Adipocyte (in vitro differentiated cells): ENCODE measurements at regions not wholly inside any gene's neighbourhood (a gene's known extent, or its start where the extent isn't known, plus 50 kb on each side); places are given as distances from the start of the nearest gene placed in this dataset.

Experiments used
- DNase-seq: peaks from one replicate; pipeline ENCODE4 v3.0.0-alpha.2; 2015; ENCODE audit warnings: low read depth
- H3K27me3 ChIP-seq: replicated peaks from 2 replicates; pipeline ENCODE4 v1.7.0; 2013; ENCODE audit warnings: mild to moderate bottlenecking, low read length, moderate library complexity; ENCODE audit not compliant: control insufficient read depth, insufficient read depth
- H3K36me3 ChIP-seq: 2 replicates; pipeline ENCODE4 v1.7.0; 2013; ENCODE audit warnings: low read length, mild to moderate bottlenecking, moderate library complexity; ENCODE audit not compliant: control insufficient read depth, insufficient read depth, severe bottlenecking
- H3K4me1 ChIP-seq: 2 replicates; pipeline ENCODE4 v1.7.0; 2013; ENCODE audit warnings: mild to moderate bottlenecking, low read length, moderate library complexity; ENCODE audit not compliant: control insufficient read depth, insufficient read depth
- H3K4me3 ChIP-seq: 2 replicates; pipeline ENCODE4 v1.7.0; 2013; ENCODE audit warnings: mild to moderate bottlenecking, low read length, moderate library complexity
- H3K9ac ChIP-seq: 2 replicates; pipeline ENCODE4 v1.7.0; 2013; ENCODE audit warnings: mild to moderate bottlenecking, low read length, moderate library complexity
- H3K9me3 ChIP-seq: 2 replicates; pipeline ENCODE4 v1.7.0; 2013; ENCODE audit warnings: mild to moderate bottlenecking, low read length, moderate library complexity; ENCODE audit not compliant: control insufficient read depth

- no peak for DNase-seq
- no peaks in the 10 kb centered on the region for H3K36me3 ChIP-seq
- no peaks in the 10 kb centered on the region for H3K27me3 ChIP-seq
- no peak overlapping the region for H3K9ac ChIP-seq
- H3K4me1 ChIP-seq: no peaks in the 10 kb centered on the region
- no peak overlapping the region for H3K4me3 ChIP-seq
- H3K9me3 ChIP-seq: no peaks in the 10 kb centered on the region
Measured at GRCh38 chr21:18951271-18952038, 547.9 kb upstream of the TMPRSS15 start.

GRCh38 chr21:18954441-18954844 is 550.9 kb upstream of the TMPRSS15 start:
- no peak for DNase-seq

GRCh38 chr21:18959817-18960216 is 556.2 kb upstream of the TMPRSS15 start:
- Histone ChIP-seq H3K4me1 (no peaks in the 10 kb centered on the region), H3K4me3 (no peak overlapping the region), H3K9ac (no peak overlapping the region), H3K36me3 (no peaks in the 10 kb centered on the region), H3K27me3 (no peaks in the 10 kb centered on the region), H3K9me3 (no peaks in the 10 kb centered on the region)
- DNase-seq: no peak

More at GRCh38 chr21:18954441-18954844, 550.9 kb upstream of the TMPRSS15 start:
- Histone ChIP-seq H3K36me3 (no peaks in the 10 kb centered on the region), H3K9me3 (no peaks in the 10 kb centered on the region), H3K9ac (no peak overlapping the region), H3K4me3 (no peak overlapping the region), H3K27me3 (no peaks in the 10 kb centered on the region), H3K4me1 (no peaks in the 10 kb centered on the region)

- DNase-seq: no peak
- no peak overlapping the region for H3K4me3 ChIP-seq
- H3K9me3 ChIP-seq: no peaks in the 10 kb centered on the region
- no peaks in the 10 kb centered on the region for H3K36me3 ChIP-seq
- no peak overlapping the region for H3K9ac ChIP-seq
- no peaks in the 10 kb centered on the region for H3K27me3 ChIP-seq
- no peaks in the 10 kb centered on the region for H3K4me1 ChIP-seq
Measured at GRCh38 chr21:18960306-18960705, 556.7 kb upstream of the TMPRSS15 start.

GRCh38 chr21:18970416-18970815 is 566.8 kb upstream of the TMPRSS15 start:
- H3K4me1 ChIP-seq: no peaks in the 10 kb centered on the region
- DNase-seq: no peak
- no peaks in the 10 kb centered on the region for H3K27me3 ChIP-seq
- no peak overlapping the region for H3K4me3 ChIP-seq
- H3K36me3 ChIP-seq: no peaks in the 10 kb centered on the region
- H3K9ac ChIP-seq: no peak overlapping the region
- H3K9me3 ChIP-seq: no peaks in the 10 kb centered on the region

- Histone ChIP-seq H3K9me3 (no peaks in the 10 kb centered on the region), H3K4me1 (no peaks in the 10 kb centered on the region), H3K36me3 (no peaks in the 10 kb centered on the region), H3K27me3 (no peaks in the 10 kb centered on the region), H3K4me3 (no peak overlapping the region), H3K9ac (no peak overlapping the region)
- no peak for DNase-seq
Measured at GRCh38 chr21:18970941-18971340, 567.4 kb upstream of the TMPRSS15 start.

- H3K4me3 ChIP-seq: no peak overlapping the region
- H3K9me3 ChIP-seq: peaks cover 13% of the 10 kb centered on the region
- H3K9ac ChIP-seq: no peak overlapping the region
- H3K36me3 ChIP-seq: no peaks in the 10 kb centered on the region
- no peaks in the 10 kb centered on the region for H3K27me3 ChIP-seq
- H3K4me1 ChIP-seq: no peaks in the 10 kb centered on the region
- no peak for DNase-seq
Measured at GRCh38 chr21:18985584-18985983, 582.0 kb upstream of the TMPRSS15 start.

GRCh38 chr21:18986197-18986596 is 582.6 kb upstream of the TMPRSS15 start:
- Histone ChIP-seq H3K4me1 (no peaks in the 10 kb centered on the region), H3K9ac (no peak overlapping the region), H3K4me3 (no peak overlapping the region), H3K9me3 (peaks cover 13% of the 10 kb centered on the region), H3K27me3 (no peaks in the 10 kb centered on the region), H3K36me3 (no peaks in the 10 kb centered on the region)
- DNase-seq: no peak

GRCh38 chr21:18987520-18988026 is 584.0 kb upstream of the TMPRSS15 start:
- DNase-seq: no peak

GRCh38 chr21:18989953-18990495 is 586.4 kb upstream of the TMPRSS15 start:
- no peak for DNase-seq
- Histone ChIP-seq H3K9ac (no peak overlapping the region), H3K9me3 (peaks cover 2% of the 10 kb centered on the region), H3K36me3 (no peaks in the 10 kb centered on the region), H3K27me3 (no peaks in the 10 kb centered on the region), H3K4me1 (no peaks in the 10 kb centered on the region), H3K4me3 (no peak overlapping the region)

More at GRCh38 chr21:18987520-18988026, 584.0 kb upstream of the TMPRSS15 start:
- H3K4me1 ChIP-seq: no peaks in the 10 kb centered on the region
- H3K27me3 ChIP-seq: no peaks in the 10 kb centered on the region
- no peak overlapping the region for H3K9ac ChIP-seq
- peaks cover 13% of the 10 kb centered on the region for H3K9me3 ChIP-seq
- no peaks in the 10 kb centered on the region for H3K36me3 ChIP-seq
- H3K4me3 ChIP-seq: no peak overlapping the region

- Histone ChIP-seq H3K9me3 (no peaks in the 10 kb centered on the region), H3K9ac (no peak overlapping the region), H3K4me1 (no peaks in the 10 kb centered on the region), H3K4me3 (no peak overlapping the region), H3K36me3 (no peaks in the 10 kb centered on the region), H3K27me3 (no peaks in the 10 kb centered on the region)
- DNase-seq: no peak
Measured at GRCh38 chr21:18991846-18992245, 588.3 kb upstream of the TMPRSS15 start.
